T-helper 1 cell (primary cell): ENCODE measurements at regions not wholly inside any gene's neighbourhood (a gene's known extent, or its start where the extent isn't known, plus 50 kb on each side); places are given as distances from the start of the nearest gene placed in this dataset.

ENCODE experiments used
- DNase-seq, 5 donors: peaks; one replicate each; pipeline ENCODE4 v3.0.0-alpha.2; 2012 to 2020

DNA sequence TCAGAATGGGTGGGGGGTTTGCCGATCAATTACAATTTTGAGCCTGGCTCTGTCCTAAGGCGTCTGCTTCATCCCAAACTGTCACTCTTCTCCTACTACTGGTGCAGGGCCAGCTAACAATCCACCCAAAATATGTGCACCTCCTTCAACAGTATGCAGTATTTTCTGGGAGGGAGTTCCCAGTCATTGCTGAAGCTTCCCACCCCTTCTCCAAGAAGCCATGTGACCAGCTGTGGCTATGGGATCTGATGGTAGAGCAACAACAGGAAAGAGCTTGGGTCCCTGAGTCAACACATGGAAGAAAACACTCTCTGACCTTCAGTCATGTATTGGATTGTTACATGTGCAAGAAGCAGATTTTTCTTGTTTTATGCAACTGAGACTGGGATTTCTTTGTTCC, 185.7 kb upstream of the GHITM start:
- no peak for DNase-seq

DNA sequence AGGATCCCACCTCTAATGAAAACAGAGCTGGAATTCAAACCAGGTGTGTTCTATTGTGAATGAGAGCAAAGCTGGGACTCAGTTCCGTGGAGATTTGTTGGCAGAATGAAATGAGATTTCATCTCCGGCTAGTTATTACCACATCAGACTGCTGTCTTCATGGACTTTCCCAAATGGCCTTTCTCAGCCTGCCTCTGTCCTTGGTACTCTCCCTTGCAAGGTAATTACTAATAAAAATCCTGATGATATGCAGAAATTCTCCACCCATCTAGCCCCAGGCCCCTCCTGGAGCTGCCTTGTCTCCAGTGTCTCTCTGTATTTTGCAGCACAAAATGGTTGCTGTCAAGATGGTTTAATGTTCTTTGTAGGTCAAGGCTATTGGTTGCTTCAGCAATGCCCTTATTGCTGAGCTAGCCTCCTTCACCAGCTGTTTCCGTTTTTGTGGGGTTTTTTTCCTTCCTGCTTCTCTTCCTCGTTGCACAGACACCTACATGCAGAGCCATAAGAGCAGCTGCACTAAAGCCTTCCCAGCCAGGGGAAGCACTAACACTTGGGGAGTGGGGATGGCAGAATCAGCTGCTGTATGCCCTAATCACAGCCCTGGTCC, 185.0 kb upstream of the GHITM start:
- no peak for DNase-seq

GRCh38 chr10:83955406-83955805, 183.9 kb upstream of the GHITM start:
- no peak for DNase-seq

DNA sequence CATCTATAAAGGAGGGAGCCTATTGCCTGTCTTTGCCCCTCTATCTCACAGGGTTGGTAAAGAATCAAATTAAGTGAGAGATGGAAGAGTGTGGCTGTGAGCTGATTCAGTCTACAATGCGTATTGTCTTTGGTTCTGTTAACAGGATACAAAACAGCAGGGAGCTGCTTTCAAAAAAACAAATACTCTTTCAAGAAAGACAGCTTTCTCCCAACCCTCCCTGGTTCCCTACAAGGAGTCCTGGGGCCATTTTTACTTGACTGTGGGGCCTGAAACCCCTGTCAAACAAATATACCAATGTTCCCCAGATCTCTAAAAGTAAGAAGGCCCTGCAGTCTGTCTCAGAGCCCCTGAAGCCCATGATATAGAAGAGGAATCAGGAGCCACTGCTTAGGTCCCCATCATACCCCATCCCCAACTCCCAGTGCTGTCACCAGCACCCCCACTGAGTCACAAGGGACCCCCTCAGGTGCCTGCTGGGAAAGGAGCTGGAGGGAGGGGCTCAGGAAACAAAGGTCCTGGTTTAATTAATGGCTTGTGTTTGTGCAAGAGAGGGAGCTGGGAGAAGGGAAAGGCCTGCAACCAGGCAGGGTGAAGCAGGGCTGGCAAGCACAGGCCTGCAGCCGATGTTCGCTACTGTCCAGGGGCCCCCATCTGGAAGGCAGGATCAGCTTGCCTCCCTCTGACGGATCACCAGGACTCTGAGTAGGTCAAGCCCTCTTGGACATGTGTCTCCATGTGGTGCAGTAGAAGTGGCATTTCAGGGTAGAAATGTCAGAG, 182.0 kb upstream of the GHITM start:
- DNase-seq, result no peak

- no peak for DNase-seq
Measured at GRCh38 chr10:83959328-83959727, 180.0 kb upstream of the GHITM start.

DNA sequence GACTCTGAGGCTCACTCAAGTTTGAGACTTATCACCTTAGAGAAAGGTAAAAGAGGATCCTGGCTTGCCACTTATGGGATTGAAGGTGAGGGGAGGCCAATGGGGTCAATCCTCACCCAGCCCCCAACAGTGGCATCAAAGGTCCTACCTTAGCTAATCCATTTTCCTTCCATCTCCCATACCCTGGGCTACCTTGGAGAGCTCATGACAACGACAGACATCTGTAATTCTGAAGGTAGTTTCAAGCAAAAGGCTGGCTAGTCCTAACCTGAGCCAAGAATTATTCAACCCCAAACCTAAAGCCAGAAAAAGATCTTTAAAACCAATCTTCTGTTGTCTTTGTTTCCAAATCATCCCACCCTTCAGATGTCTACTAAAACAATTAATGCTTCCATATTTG, 179.2 kb upstream of the GHITM start:
- no peak for DNase-seq

GRCh38 chr10:83961620-83962019, 177.7 kb upstream of the GHITM start:
- no peak for DNase-seq

GRCh38 chr10:83963446-83963845, 175.9 kb upstream of the GHITM start:
- DNase-seq, result no peak

DNA sequence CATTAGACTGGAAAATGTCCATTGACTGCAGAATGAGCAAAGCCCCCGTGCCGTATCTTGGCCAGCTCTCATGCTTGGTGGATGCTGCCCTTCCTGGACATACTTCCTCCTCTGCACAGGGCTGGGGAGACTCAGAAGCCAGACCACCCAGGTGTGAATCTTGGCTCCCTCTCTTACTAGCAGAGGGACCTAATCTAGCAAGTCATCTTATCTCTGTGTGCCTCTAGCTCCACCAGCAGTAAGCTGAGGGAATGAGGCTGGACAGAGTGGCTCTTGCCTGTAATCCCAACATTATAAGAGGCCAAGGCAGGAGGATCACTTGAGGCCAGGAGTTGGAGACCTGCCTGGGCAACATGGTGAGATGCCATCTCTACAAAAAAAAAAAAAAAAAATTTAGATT, 173.8 kb upstream of the GHITM start:
- DNase-seq, result no peak

DNA sequence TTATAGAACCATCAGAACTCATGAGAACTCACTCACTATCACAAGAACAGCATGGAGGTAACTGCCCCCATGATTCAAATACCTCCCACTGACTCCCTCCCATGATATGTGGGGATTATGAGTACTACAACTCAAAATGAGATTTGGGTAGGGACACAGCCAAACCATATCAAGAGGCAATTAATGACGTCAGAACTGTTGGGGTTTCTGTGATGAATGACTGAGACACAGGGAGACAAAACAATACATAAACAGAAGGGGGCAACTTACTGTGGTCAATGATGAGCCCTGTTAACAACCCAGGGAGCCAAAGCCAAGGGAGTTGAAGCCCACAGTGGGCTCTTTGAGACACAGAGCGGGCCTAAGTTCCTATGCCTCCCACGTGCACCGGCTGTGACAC, 171.3 kb upstream of the GHITM start:
- no peak for DNase-seq

GRCh38 chr10:83978681-83979383, 160.5 kb upstream of the GHITM start:
- no peak for DNase-seq

DNA sequence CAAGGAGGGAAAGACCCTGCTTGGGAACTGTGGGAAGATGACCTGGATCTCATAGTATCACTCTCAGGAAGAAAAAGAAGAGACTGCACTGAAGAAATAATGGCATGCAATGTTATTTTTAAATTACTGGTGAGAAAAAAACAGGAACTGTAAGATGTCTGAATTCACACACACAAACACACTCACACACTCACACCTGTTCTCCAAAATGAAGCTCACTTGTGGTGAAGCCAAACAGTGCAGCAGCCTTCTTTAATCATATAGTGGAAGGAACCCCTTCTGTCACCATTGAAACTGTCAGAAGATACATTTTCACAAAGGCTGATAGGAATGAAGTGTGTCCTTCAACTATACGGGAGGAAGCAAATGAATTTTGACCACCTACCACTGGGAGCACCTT, 156.5 kb upstream of the GHITM start:
- no peak for DNase-seq

DNA sequence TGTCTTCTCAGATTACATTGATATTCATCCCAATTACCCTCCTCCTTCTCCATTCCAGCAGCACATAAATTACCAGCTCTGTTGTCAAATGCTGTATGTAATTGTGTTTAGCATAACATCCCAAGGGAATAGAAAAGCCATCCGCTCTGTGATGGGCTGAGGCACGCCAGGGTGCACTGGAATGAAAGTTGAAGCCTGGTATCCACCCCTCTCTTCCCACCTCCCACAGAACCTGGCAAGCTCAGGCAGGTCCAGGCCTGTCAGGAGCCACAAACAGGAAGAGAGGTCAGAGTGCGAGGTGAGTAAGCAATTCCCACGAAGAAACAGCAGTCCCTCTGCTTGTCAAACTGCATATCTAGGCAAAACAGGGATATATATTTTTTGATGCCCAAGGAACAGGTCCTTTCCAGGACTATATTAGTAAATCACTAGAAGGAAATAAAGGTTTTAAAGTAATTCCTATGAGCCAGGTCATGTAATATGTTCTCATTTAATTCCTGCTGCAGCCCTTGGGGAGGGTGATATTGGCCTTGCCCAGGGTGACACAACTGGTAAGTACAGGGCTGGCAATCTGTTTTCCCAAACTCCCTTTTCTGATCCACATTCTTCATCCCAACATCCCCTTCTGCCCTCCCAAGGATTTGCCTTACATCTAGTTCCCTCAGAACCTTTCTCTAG, 155.6 kb upstream of the GHITM start:
- DNase-seq, result no peak

GRCh38 chr10:83984256-83984640, 155.1 kb upstream of the GHITM start:
- no peak for DNase-seq

DNA sequence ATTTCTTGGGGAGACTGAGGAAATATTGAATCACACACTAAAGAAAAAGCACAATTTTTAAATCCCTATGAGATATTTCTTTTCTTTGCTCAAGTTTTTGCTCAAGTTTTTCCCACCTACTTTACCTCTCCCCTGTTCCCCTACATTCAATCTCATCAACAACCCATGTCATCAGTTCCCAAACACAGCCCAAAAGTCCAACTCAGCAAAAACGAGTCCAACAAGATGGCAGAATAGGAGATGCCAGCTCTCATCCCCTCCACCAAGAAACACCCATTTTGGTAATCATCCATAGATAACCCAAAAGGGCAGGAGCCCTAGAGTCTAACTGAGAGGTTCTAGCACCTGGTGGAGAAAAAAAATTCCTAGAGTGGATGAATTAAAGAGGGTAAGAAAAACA, 152.5 kb upstream of the GHITM start:
- no peak for DNase-seq

DNA sequence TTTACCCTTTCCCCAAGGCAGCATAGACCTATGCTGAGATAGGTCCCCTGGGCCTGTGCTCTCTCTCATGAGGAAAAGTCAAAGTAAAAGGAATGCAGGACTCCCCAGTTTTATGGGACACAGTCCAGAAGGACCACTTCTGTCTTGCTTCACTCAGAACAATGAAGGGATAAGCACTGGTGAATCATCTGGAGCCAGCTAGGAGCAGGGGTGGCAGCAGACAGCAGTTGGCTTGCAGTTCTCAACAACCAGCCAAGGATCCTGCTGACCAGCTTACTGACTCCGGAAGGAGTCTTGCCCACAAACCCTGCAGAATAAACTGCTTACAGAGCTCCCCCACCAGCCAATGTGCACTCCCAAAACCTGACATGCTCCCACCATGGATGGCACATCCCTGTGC, 152.1 kb upstream of the GHITM start:
- no peak for DNase-seq

- DNase-seq, result no peak
Measured at GRCh38 chr10:83988435-83988834, 150.9 kb upstream of the GHITM start.

- DNase-seq, result no peak
Measured at GRCh38 chr10:83990126-83990525, 149.2 kb upstream of the GHITM start.

DNA sequence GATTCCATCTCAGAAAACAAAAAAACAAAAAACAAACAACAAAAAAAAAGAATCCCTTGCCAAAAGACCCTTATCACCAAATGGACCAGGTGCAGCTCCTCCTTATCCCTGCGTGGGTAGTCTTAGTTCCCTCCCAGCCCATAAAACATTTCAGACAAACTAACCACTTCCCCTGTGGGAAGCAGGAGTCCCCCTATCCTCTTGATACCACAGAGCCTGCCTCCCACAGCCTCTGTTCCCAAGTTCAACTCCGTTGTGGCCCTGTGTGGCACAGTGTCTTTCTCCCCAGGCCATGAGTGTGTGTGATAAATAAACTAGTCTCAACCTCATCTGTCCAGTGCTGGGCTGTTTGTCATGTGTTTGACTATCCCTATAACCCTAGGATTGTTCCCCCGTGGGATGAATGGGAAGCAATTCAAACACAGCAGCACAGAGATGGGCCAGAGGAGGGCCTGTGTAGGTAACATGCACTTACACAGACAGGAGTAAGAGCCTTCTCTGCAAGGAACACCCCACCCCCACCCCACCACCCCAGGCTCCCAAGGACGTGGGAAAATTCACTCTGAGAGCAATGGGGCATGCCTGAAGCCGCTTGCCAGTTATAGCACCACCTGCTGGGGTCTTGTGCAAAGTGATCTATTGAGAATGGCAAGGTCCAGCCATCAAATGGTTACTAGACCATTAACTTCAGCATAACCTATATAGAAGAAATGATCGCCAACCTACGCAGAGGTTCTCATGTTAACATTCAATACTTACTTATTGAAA, 147.1 kb upstream of the GHITM start:
- no peak for DNase-seq

GRCh38 chr10:83994325-83994724, 145.0 kb upstream of the GHITM start:
- DNase-seq, result no peak

DNA sequence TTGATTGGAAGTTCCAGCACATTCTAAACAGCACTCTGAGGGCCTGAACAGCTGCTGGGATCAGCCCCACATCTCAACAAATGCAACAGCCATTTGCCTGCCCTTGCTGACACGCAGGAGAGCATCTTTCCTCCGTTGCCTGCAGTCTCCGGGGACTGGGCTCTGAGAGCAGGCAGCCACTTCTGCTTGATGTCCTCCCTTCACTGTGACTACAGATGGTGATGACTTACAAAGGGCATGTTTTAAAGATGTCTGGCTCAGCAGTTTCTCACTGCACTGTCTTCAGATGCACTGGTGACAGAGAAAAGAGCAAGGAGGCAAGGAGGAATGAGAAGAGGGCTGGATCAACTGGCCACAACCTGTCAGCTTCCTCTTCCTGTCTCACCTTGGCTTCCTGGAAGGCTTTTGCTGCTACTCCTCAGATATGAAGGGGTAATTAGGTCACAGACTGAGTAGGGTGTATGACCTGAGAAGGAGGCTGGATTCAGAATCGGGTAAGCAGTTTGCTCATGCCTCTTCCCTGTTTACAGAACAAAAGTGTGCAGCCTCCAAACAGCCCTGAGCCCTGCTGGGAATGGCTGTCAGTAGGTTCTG, 143.5 kb upstream of the GHITM start:
- no peak for DNase-seq

GRCh38 chr10:84004221-84004620, 135.1 kb upstream of the GHITM start:
- no peak for DNase-seq
